ENCODE measurements at regions not wholly inside any gene's neighbourhood (a gene's known extent, or its start where the extent isn't known, plus 50 kb on each side); places are given as distances from the start of the nearest gene placed in this dataset.
"Not testable (repeated sequence)": the region's sequence is repeated elsewhere in the genome, so short reads cannot be mapped to it uniquely, and the experiment has no call there.

- DNase-seq: no peak
Observed at GRCh38 chr16:88325976-88326375, 56.8 kb upstream of the ZNF469 start.

- DNase-seq: no peak
Observed at GRCh38 chr16:88326611-88327485, 55.9 kb upstream of the ZNF469 start.

- no peak for DNase-seq
Observed at GRCh38 chr16:88327561-88328312, 55.0 kb upstream of the ZNF469 start.

- DNase-seq: no peak
Observed at GRCh38 chr16:88328313-88328980, 54.3 kb upstream of the ZNF469 start.

- DNase-seq: no peak
Observed at GRCh38 chr16:88329726-88330700, 52.7 kb upstream of the ZNF469 start.

- DNase-seq: no peak
Observed at GRCh38 chr16:88330971-88331890, 51.5 kb upstream of the ZNF469 start.

- DNase-seq: no peak
Observed at GRCh38 chr16:88331989-88332920, 50.5 kb upstream of the ZNF469 start.

- not testable (repeated sequence) for DNase-seq
Observed at GRCh38 chr16:88332921-88333825, 49.6 kb upstream of the ZNF469 start.

All from KG1 (cell line).